ENCODE measurements at regions not wholly inside any gene's neighbourhood (a gene's known extent, or its start where the extent isn't known, plus 50 kb on each side); places are given as distances from the start of the nearest gene placed in this dataset.
A peak's percentile ranks its signal among the peaks of the same experiment; 100 is the strongest.

DNA sequence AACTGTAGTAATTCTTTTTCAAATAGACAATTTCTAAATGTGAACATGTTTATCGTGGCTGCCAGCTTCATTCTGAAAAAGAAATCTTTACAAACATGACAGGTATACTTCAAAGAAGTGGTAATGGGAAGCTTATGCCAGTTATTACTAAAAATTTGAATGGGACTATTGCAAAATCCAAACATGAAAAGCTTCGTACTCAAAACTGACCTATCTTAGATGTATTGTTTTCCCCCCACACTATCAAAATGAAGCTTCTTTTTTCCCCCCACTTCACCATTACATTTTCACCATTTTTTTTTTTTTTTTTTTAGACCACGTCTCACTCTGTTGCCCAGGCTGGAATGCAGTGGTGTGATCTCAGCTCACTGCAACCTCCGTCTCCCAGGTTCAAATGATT lies 50.4 kb upstream of the SERTAD2 start:
- no peak for DNase-seq

DNA sequence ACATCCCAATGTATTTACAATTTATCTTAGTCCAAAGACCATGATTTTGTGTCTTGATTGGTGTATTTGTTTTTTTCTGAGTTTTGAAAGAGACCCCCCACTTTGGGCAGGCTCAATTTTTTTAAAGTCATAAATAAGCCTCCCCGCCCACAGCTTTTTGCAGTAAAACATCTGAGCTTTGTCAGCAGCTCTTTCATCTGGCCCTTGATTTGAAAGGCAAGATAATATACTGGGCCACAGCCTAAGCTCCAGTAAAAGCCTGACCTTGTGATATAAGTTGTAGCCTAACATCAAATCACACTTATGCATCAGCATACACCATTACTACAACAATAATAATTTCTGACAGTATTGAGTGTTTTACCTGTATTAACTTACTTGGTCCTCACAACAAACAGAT lies 51.3 kb upstream of the SERTAD2 start:
- no peak for DNase-seq

GRCh38 chr2:64707276-64707675 lies 53.6 kb upstream of the SERTAD2 start:
- no peak for DNase-seq

DNA sequence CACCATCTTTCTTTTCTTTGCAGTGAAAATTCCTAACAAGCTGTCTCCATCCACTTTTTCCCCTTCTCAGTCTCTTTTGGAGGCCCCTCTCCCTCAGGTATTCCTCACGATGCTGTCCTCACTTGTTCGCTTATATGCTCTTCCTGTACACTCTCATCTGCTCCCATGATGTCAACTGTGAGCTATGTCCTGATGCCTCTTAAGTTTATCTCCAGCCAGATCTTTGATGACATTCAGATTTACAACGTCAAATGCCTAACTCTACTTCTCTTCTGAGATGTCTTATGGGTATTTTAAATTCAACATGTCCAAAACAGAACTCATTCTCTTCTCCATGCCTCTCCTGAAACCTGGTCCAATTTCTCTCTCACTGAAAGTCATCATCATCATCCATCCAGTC lies 55.1 kb upstream of the SERTAD2 start:
- DNase-seq: no peak

GRCh38 chr2:64711252-64711800 lies 57.6 kb upstream of the SERTAD2 start:
- DNase-seq: no peak

DNA sequence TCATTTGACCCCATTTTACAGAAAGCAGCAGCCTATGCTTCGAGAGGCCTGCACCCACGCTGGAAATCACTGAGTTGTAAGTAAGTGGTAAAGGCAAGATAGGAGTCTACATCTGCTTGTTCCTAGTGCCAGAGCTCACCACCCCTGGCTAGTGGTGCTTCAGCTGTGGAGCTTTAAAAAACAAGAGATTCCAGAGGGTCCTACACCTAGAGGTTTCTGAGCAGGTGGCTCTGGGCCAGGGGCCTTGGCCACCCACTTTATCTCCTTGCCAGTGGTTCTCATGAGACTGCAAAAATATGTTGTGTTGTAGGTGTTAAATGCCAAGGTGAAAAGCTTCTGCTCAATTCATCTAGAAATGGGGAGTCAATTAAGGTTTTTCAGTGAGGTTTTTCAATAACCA lies 60.0 kb upstream of the SERTAD2 start:
- DNase-seq: no peak

GRCh38 chr2:64716569-64716968 lies 62.9 kb upstream of the SERTAD2 start:
- no peak for DNase-seq

GRCh38 chr2:64718250-64718885 lies 64.7 kb upstream of the SERTAD2 start:
- no peak for DNase-seq

DNA sequence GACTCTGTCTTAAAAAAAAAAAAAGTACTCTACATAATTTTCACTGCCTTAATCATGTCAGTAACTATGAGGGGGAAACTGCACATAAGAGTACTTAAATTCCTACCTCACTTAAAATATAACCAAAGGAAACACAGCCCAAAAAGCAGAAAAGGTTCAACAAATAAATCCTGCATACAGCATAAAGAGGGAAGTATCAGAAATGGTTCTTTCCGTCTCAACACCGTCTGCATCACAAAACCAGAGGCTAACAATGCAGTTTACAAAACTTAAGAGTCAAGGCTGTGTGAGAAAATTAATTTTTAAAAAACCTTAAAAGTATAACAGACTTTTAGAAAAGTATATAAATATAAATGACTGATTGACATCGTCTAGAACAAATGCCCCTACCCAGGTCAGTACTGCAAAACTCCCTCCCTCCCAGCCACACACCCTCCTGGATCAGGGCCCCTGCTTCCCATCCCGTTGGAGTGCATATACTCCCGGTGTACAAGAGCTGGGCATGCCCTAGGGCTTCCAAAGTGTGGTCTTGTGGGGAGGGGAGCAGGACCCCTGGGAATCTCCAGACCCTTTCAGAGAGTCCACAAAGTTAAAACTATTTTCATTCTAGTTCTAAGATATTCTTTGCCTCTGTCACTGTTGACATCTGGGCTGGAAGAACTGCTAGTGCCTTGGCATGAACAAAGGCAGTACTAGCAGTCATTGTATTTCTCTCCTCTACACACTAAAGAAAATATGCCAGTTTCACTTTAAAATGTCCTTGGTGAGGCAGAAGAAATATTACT lies 67.0 kb upstream of the SERTAD2 start:
- no peak for DNase-seq

- no peak for DNase-seq
Observed at GRCh38 chr2:64721320-64721623, 67.6 kb upstream of the SERTAD2 start.

DNA sequence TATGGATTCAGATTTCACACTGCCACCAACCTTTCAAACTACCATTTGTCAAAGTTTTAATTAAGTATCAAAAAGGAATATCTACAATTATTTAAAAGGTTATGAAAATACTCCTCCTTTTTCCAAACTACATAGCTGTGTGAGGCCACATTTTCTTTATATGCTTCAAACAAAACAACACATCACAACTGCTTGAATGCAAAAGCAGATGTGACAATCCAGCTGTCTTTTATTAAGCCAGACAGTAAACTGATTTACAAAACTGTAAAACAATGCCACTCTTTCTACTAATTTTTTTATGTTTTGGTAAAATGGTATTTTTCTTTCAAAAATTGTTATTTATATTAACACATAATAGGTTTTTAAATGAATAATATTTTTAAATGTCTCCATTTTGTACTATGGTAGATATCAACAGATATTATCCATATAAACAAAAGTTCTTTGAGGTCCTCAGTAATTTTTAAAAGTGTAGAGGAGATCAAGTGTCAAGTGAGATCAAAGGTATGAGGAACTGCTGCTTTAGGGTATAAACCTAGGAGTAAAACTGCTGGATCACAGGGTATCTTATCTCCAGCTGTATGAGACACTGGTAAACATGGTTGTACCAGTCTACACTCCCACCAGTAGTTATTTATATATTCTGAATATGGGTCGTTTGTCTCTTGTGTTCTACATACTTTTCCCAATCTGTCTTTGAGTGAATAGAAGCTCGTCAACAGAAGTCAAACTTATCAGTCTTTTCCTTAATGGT lies 68.8 kb upstream of the SERTAD2 start:
- DNase-seq: no peak

- no peak for DNase-seq
Observed at GRCh38 chr2:64727013-64727767, 73.5 kb upstream of the SERTAD2 start.

- no peak for DNase-seq
Observed at GRCh38 chr2:64727843-64728463, 74.2 kb upstream of the SERTAD2 start.

- peak; percentile 5 for DNase-seq
Observed at GRCh38 chr2:64730551-64731262, 77.0 kb upstream of the SERTAD2 start.

DNA sequence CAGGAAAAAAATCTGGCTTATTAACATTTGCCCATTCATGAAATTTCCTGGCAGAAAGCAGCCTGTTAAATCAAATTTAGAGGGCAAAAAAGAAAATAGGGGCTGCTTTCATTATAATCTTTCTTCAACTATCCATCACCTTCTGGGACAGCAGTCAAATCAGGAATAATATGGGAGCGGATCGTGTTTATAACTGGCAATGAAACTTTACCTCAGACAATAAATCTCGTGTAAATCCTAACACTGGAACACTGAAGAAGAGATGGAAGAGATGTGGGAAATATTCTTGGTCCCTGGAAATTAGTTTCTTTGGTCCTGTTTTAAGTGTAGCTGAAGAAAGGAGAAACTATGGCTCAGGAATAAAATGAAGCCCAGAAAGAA lies 77.5 kb upstream of the SERTAD2 start:
- no peak for DNase-seq

DNA sequence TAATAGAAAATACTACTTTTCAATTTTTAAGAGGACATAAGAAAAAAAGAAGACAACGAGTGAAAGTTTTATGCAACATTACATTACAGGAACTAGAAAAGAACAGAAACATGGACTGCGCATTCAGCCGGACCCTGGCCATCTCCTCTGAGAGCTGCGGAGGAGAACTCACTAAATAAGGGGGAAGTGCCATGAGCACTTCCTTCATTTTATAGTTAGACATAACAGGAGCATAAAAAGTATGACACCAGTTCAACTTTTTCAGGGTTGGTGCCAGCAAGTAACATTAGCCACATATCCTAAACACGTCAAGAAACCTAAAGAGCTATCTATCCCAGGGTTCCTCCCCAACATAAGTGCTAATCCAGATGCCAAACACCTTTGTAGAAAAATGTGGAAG lies 78.0 kb upstream of the SERTAD2 start:
- DNase-seq: no peak

- no peak for DNase-seq
Observed at GRCh38 chr2:64732146-64732545, 78.4 kb upstream of the SERTAD2 start.

DNA sequence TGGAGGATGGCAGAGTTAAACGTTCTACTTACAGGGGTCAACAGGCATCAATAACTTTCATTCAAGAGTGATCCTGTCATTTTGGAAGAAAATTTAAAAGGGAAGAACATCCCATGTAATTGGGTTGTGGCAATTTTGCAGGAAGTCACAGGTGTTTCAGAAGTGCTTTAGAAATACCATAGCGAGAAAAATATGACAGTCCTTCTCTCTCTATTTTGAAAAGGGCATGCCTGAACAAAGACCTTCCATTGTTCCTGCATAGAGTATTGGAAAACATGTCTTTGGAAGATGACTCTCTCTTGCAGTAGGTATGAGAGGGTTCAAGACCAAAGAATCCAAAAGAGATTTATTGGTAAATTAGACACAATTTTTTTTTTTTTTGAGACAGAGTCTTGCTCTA lies 81.8 kb upstream of the SERTAD2 start:
- DNase-seq: no peak

- DNase-seq: no peak
Observed at GRCh38 chr2:64737547-64737946, 83.8 kb upstream of the SERTAD2 start.

GRCh38 chr2:64738026-64738425 lies 84.3 kb upstream of the SERTAD2 start:
- no peak for DNase-seq

DNA sequence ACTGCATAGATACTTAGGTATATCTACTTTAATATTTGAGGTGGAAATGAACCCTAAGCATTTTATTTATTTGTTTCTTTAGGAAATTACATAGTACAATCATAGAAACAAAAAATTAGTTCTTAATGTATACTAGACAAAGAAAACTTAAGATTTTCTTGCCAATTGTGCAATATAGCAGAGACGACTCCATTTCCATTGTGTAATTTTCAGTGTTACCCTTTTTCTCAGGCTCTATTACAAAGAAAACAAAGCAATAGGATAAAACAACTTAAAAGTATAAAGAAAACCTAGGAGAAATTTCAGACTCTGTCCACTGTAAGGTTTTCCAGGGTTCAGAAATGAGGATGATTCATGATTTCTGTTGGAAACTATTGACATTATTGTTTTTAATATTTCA lies 89.0 kb upstream of the SERTAD2 start:
- no peak for DNase-seq

DNA sequence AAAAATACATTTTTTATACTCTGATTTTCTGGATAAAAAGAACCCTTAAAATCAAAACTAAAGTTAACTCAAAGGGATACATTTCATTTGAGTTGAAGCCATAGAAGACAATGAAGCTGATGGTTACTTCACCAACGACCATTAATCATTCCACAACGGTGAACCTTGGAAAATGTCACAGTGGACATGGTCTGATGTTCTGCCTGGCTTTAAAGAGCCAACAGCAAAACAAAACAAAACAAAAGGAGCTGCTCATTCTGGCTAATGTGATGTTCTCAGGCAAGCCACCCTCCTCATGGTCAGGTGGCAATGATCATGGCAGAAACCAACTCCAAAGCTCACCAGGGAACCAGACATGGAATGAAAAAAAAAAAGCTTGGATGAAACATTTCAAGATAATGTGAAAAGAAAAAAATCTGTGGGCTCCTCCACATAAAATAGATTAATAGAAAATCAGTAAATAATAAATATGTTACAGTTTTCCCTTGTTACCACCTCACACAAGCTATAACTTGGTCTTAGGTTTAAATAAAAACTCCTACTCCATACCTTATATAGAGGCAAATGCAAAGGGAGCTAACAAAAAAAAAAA lies 90.1 kb upstream of the SERTAD2 start:
- no peak for DNase-seq
